COR-L47 (cell line): ENCODE measurements at regions not wholly inside any gene's neighbourhood (a gene's known extent, or its start where the extent isn't known, plus 50 kb on each side); places are given as distances from the start of the nearest gene placed in this dataset.
A peak's percentile ranks its signal among the peaks of the same experiment; 100 is the strongest.

Experiments
- DNase-seq: peaks from one replicate; lab custom pipeline; 2025; lab: John Stamatoyannopoulos, UW

DNA sequence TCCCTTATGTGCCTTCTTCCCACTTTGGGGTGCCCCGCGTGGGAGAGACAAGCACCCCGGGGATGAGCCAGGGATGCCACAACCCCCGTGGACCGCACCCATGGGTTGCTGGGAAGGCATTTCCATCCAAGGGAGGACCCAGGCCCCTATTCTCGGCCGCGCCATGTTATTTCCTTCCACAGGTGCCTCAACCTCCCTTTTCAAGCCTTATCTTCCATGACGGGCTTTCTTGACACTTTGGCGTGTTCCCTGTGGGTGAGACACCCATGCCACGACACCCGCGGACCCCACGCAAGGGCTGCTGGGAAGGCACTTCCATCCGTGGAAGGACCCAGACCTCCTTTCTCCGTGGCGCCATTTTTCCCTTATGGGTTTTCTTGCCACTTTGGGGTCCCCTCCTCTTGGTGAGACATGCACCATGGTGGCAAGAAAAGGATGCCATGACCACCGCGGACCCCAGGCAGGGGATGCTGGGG, 269.2 kb downstream of the ALG10 start:
- no peak for DNase-seq

DNA sequence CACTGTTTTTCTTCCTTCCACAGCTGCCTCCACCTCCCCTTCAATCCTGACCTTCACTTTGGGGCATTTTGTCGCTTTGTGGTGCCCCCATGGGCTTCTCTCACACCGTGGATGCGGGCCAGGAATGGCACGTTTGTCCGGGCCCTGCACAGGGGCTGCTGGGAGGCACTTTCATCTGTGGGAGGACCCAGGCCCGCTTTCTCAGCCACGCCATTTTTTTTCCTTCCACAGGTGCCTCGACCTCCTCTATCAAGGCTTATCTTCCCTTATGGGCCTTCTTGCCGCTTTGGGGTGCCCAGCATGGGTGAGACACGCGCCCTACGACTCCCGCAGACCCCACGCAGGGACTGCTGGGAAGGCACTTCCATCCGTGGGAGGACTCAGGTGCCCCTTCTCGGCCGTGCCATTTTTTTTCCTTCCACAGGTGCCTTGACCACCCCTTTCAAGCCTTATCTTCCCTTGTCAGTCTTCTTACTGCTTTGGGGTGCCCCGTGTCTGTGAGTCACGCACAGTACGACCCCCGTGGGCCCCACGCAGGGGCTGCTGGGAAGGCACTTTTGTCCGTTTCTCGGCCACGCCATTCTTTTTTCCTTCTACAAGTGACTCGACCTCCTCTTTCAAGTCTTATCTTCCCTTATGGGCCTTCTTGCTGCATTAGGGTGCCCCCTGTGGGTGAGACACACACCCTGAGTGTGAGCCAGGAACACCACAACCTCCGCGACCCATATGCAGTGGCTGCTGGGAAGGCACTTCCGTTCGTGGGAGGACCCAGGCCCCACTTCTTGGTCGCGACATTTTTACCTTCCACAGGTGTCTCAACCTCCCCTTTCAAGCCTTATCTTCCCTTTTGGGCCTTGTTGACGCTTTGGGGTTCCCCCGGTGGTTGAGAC, 270.7 kb downstream of the ALG10 start:
- DNase-seq = peak; percentile 1

DNA sequence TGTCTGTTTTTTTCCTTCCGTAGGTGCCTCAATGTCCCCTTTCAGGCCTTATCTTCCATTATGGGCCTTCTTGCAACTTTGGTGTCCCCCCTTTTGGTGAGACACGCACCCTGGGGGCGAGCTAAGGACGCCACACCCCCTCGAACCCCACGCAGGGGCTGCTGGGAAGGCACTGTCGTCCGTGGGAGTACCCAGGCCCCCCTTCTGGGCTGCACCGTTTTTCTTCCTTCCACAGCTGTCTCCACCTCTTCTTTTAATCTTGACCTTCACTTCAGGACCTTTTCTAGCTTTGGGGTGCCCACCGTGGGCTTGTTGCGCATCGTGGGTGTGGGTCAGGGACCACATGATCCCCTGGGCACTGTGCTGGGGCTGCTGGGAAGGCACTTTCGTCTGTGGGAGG, 271.8 kb downstream of the ALG10 start:
- no peak for DNase-seq

DNA sequence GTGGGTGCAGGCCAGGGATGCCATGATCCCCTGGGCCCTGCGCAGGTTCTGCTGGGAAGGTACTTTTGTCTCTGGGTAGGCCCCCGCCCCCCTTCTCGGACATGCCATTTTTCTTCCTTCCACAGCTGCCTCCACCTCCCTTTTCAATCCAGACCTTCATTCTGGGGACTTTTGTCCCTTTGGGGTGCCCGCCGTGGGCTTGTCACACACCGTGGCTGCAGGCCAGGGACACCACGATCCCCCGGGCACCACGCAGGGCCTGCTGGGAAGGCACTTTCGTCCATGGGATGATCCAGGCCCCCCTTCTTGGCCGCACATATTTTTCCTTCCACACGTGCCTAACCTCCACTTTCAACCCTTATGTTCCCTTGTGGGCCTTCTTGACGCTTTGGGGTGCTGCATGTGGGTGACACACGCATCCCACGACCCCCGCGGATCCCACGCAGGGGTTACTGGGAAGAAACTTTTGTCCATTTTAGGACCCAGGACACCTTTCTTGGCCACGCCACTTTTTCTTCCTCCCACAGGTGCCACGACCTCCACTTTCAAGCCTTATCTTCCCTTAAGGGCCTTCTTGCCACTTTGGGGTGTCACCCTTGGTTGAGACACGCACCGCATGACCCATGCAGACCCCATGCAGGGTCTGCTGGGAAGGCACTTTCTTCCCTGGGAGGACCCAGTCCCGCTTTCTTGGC, 272.5 kb downstream of the ALG10 start:
- DNase-seq = no peak

DNA sequence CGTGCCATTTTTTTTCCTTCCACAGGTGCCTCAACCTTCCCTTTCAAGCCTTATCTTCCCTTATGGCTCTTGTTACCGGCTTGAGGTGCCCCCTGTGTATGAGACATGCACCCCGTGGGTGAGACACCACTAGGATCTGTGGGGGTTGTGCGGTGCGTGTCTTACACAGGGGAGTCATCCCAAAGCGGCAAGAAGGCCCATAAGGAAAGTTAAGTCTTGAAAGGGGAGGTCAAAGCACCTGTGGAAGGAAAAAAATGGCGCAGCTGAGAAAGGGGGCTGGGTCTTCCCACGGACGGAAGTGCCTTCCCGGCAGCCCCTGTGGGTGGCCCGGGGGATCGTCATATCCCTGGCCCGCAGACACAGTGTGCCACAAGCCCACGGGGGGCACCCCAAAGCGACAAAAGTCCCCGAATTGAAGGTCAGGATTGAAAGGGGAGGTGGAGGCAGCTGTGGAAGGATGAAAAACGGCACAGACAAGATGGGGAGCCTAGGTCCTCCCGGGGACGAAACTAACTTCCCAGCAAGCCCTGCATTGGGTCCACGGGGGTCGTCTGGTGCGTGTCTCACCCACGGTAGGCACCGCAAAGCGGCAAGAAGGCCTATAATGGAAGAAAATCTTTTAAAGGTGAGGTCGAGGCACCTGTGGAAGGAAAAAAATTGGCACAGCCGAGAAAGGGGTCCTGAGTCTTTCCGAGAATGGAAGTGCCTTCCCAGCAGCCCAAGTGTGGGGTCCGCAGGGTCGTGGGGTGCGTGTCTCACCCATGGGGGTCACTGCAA, 273.3 kb downstream of the ALG10 start:
- no peak for DNase-seq

DNA sequence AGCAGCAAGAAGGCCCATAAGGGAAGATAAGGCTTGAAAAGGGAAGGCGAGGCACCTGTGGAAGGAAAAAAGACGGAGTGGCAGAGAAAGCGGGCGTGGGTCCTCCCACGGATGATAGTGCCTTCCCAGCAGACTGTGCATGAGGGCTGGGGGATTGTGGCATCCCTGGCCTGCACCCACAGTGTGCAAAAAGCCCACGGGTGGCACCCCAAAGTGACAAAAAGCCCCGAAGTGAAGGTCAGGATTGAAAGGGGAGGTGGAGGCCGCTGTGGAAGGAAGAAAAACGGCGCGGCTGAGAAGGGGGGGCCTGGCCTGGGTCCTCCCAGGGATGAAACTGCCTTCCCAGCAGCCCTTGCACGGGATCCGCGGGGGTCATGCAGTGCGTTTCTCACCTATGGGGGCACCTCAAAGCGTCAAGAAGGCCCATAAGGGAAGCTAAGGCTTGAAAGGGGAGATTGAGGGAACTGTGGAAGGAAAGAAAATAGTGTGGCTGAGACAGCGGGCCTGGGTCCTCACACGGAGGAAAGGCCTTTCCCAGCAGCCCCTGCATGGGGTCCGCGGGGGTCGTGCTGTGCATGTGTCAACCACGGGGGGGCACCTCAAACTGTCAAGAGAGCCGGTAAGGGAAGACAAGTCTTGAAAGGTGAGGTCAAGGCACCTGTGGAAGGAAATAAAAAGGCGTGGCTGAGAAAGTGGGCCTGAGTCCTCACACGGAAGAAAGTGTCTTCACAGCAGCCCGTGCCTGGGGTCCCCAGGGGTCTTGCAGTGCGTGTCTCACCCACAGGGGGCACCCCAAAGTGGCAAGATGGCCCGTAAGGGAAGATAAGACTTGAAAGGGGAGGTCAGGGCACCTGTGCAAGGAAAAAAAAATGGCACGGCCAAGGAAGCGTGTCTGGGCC, 274.1 kb downstream of the ALG10 start:
- no peak for DNase-seq

DNA sequence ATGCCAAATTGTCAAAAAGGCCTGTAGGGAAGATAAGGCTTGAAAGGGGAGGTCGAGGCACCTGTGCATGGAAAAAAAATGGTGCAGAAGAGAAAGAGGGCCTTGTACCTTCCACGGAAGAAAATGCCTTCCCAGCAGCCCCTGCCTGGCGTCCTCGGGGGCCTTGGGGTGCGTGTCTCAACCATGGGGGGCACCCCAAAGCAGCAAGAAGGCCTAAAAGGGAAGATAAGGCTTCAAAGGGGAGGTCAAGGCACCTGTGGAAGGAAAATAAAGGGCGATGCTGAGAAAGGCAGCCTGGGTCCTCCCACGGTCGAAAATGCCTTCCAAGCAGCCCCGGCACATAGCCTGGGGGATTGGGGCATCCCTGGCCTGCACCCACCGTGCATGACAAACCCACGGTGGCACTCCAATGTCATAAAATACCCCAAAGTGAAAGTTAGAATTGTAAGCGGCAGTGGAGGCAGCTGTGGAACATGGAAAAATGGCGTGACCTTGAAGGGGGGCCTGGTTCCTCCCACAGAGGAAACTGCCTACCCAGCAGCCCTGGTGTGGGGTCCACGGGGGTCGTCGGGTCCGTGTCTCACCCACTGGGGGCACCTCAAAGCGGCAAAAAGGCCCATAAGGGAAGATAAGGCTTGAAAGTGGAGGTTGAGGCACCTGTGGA, 275.0 kb downstream of the ALG10 start:
- no peak for DNase-seq

DNA sequence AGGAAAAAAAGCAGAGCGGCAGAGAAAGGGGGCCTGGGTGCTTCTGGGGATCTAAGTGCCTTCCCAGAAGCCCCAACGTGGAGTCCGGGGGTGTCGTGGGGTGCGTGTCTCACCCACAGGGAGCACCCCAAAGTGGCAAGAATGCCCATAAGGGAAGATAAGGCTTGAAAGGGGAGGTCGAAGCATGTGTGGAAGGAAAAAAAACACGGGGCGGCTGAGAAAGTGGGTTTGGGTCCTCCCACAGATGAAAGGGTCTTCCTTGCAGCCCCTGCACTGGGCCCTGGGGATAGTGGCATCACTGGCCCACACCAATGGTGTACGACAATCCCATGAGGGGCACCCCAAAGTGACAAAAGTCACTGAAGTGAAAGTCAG, 275.5 kb downstream of the ALG10 start:
- DNase-seq = no peak

DNA sequence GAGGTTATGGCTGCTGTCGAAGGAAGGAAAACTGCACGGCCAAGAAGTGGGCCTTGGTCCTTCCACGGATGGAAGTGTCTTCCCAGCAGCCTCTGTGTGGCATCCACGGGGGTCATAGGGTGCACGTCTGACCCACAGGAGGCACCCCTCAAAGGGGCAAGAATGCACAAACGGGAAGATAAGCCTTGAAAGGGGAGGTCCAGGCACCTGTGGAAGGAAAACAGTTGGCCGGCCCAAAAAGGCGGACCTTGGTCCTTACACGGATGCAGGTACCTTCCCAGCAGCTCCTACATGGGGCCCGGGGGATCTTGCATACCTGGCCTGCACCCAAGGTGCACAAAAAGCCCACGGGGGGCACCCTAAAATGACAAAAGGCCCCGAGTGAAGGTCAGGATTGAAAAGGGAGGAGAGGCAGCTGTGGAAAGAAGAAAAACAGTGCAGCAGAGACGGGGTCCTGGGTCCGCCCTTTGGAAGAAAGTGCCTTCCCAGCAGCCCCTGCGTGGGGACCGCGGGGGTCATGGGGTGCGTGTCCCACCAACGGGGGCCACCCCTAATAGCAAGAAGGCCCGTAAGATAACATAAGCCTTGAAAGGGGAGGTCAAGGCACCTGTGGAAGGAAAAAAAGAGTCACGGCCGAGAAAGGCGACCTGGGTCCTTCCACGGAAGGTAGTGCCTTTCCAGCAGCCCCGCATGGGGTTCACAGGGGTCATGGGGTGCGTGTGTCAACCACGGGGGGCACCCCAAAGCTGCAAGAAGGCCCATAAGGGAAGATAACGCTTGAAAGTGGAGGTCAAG, 276.1 kb downstream of the ALG10 start:
- DNase-seq = no peak

DNA sequence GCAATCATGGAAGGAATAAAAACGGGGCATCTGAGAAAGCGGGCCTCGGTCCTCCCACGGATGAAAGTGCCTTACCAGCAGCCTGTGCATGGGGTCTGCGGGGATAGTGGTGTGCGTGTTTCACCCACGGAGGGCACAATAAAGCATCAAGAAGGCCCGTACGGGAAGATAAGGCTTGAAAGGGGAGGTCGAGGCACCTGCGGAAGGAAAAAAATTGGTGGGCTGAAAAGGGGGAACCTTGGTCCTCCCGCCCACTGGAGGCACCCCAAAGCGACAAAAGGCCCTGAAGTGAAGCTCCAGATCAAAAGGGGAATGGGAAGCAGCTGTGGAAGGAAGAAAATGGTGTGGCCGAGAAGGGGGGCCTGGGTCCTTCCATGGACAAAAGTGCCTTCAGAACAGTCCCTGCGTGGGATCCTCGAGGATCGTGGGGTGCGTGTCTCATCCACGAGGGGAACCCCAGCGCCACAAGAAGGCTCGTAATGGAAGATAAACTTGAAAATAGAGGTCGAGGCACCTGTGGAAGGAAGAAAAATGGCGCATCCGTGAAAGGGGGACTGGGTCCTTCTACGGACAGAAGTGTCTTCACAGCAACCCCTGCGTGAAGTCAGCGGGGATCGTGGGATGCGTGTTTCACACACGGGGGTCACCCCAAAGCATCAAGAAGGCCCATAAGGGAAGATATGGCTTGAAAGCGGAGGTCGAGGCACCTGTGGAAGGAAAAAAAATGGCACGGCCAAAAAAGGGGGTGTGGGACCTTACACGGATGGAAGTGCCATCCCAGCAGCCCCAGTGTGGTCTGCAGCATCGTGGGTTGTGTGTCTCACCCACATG, 276.9 kb downstream of the ALG10 start:
- no peak for DNase-seq

DNA sequence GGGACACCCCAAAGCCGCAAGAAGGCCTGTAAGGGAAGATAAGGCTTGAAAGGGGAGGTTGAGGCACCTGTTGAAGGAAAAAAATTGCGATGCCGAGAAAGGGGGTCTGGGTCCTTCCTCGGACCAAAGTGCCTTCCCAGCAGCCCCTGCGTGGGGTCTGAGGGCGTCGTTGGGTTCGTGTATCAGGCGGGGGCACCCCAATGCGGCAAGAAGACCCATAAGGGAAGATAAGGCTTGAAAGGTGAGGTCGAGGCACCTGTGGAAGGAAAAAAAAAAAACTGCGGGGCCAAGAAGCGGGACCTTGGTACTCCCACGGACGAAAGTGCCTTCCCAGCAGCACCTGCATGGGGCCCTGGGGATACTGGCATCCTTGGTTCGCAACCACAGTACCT, 277.5 kb downstream of the ALG10 start:
- DNase-seq = no peak

DNA sequence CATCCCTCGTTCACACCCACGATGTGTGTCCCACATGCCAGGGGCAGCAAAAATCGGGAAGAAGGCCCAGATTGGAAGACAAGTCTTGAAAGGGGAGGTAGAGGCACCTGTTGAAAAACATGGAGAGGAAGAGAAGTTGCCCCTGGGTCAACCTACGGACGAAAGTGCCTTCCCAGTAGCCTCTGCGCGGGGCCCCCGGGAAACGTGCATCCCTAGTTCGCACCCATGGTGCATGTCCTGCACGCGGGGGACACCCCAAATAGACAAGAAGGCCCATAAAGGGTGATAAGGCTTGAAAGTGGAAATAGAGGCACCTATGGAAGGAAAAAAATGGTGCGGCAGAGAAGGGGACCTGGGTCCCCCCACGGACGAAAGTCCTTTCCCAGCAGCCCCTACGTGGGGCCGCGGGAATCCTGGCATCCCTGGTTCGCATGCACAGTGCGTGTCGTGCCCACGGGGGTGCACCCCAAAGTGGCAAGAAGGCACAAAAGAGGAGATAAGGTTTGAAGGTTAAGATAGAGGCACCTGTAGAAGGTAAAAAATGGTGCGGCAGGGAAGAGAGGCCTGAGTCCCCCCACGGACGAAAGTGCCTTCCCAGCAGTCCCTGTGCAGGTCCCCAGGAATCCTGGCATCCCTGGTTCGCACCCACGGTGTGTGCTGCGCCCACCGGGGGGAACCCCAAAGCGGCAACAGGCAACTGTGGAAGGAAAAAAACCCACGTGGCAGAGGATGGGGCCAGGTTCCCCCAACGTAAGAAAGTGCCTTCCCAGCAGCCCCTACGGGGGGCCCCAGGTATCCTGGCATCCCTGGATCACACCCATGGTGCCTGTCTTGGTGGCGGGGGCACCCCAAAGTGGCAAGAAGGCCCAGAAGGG, 278.3 kb downstream of the ALG10 start:
- DNase-seq = no peak

DNA sequence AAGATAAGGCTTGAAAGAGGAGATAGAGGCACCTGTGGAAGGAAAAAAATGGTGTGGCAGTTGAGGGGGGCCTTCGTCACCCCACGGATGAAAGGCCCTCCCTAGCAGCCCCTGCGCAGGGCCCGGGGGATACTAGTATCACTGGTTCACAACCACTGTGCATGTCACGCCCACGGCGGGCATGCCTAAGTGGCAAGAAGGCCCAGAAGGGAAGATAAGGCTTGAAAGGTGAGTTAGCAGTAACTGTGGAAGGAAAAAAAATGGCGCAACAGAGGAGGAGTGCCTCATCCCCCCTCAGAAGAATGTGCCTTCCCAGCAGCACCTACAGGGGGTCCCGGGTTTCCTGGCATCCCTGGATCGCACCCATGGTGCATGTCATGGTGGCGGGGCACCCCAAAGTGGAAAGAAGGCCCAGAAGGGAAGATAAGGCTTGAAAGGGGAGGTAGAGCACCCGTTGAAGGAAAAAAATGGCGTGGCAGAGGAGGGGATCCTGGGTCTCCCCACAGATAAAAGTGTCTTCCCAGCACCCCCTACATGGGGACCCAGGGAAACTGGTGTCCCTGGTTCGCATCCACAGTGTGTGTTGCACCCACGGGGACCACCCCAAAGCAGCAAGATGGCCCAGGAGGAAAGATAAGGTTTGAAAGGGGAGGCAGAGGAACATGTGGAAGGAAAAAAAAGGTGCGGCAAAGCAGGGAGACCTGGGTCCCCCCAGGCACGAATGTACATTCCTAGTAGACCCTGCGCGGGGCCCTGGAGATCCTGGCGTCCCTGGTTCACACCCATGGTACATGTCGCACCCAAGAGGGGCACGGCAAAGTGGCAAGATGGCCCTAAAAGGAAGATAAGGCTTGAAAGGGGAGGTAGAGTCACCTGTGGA, 279.2 kb downstream of the ALG10 start:
- DNase-seq = no peak

DNA sequence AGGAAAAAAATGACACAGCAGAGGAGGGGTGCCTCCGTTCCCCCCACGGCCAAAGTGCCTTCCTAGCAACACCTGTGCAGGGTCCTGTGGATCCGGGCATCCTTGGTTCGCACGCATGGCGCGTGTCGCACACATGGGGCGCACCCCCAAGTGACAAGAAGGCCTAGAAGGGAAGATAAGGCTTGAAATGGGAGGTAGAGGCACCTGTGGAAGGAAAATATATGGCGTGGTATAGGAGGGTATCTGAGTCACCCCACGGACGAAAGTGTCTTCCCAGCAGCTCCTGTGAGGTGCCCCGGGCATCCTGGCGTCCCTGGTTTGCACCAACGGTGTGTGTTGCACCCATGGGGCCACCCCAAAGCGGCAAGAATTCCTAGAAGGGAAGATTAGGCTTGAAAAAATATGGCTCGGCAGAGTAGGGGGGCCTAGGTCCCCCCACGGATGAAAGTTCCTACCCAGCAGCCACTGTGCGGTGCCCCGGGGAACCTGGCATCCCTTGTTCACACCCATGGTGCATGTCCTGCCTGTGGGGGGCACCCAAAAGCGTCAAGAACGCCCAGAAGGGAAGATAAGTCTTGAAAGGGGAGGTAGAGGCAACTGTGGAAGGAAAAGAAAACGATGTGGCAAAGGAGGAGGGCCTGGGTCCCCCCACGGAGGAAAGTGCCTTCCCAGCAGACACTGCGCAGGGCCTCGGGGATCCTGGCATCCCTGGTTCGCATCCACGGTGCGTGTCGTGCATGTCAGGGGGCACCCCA, 280.0 kb downstream of the ALG10 start:
- no peak for DNase-seq

DNA sequence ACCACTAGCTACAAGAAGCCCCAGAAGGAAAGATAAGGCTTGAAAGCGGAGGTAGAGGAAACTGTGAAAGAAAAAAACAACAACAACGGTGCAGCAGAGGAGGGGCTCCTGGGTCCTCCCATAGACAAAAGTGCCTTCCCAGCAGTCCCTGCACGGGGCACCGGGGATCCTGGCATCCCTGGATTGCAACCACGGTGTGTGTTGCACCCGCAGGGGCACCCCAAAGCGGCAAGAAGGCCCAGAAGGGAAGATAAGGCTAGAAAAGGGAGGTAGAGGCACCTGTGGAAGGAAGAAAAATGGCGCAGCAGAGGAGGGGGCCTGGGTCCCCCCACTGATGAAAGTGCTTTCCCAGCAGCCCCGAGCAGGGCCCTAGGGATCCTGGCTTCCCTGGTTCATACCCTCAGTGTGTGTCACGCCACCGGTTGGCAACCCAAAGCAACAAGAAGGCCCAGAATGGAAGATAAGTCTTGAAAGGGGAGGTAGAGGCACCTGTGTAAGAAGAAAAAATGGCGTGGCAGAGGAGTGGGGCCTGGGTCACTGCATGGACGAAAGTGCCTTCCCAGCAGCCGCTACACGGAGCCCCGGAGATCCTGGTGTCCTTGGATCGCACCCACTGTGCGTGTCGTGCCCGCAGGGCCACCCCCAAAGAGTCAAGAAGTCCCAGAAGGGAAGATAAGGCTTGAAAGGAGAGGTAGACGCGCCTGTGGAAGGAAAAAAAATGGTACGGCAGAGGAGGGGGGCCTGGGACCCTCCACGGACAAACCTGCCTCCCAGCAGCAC, 281.0 kb downstream of the ALG10 start:
- no peak for DNase-seq

DNA sequence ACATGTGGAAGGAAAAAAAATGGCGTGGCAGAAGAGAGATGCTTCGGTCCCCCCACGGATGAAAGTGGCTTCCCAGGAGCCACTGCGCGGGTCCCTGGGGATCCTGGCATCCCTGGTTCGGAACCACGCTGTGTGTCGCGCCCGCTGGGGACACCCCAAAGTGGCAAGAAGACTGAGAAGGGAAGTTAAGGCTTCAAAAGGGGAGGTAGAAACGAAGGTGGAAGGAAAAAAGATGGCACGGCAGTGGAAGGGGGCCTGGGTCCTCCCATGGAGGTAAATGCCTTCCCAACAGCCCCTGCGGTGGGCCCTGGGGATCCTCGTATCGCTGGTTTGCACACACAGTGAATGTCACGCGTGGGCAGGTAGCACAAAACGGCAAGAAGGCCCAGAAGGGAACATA, 281.7 kb downstream of the ALG10 start:
- no peak for DNase-seq
